ENCODE measurements at regions not wholly inside any gene's neighbourhood (a gene's known extent, or its start where the extent isn't known, plus 50 kb on each side); places are given as distances from the start of the nearest gene placed in this dataset.

GRCh38 chr5:10844016-10844415 is 83.0 kb upstream of the DAP start:
- TF ChIP-seq CTCF (IDR thresholded peaks at IDR 0.05; ENCODE audit: low read depth, low read length): no peak
- no peak for TF ChIP-seq MYC (IDR thresholded peaks at IDR 0.05; ENCODE audit: low read depth, low read length)
- TF ChIP-seq POLR2A (IDR thresholded peaks at IDR 0.05; ENCODE audit: extremely low read depth, insufficient read length): no peak
